Mucosa of rectum (tissue), 2 donors: ENCODE measurements at regions not wholly inside any gene's neighbourhood (a gene's known extent, or its start where the extent isn't known, plus 50 kb on each side); places are given as distances from the start of the nearest gene placed in this dataset.

ENCODE experiments used
- H3K27ac ChIP-seq, 2 donors: one replicate each; pipeline ENCODE4 v1.7.0; 2013; ENCODE audit warnings: inconsistent platforms in 2 of 2, low read depth in 2 of 2, low read length in 2 of 2
- H3K27me3 ChIP-seq, 2 donors: one replicate each; pipeline ENCODE4 v1.7.0; 2013; ENCODE audit warnings: low read length in 2 of 2; ENCODE audit not compliant: control insufficient read depth in 2 of 2, insufficient read depth in 2 of 2
- H3K36me3 ChIP-seq, 2 donors: one replicate each; pipeline ENCODE4 v1.7.0; 2013; ENCODE audit warnings: low read length in 2 of 2; ENCODE audit not compliant: control insufficient read depth in 2 of 2, insufficient read depth in 2 of 2
- H3K4me1 ChIP-seq, 2 donors: one replicate each; pipeline ENCODE4 v1.7.0; 2013; ENCODE audit warnings: low read length in 2 of 2, mild to moderate bottlenecking in 1 of 2; ENCODE audit not compliant: control insufficient read depth in 2 of 2, insufficient read depth in 2 of 2
- H3K4me3 ChIP-seq, 2 donors: one replicate each; pipeline ENCODE4 v1.7.0; 2013; ENCODE audit warnings: low read length in 2 of 2
- H3K9ac ChIP-seq, 2 donors: one replicate each; pipeline ENCODE4 v1.7.0; 2013; ENCODE audit warnings: low read length in 2 of 2, low read depth in 1 of 2, mild to moderate bottlenecking in 1 of 2
- H3K9me3 ChIP-seq, 2 donors: one replicate each; pipeline ENCODE4 v1.7.0; 2013; ENCODE audit warnings: low read length in 2 of 2; ENCODE audit not compliant: control insufficient read depth in 2 of 2
- donor health status: healthy.
- donor health status: Normal muscosa, but diverticular disease.

DNA sequence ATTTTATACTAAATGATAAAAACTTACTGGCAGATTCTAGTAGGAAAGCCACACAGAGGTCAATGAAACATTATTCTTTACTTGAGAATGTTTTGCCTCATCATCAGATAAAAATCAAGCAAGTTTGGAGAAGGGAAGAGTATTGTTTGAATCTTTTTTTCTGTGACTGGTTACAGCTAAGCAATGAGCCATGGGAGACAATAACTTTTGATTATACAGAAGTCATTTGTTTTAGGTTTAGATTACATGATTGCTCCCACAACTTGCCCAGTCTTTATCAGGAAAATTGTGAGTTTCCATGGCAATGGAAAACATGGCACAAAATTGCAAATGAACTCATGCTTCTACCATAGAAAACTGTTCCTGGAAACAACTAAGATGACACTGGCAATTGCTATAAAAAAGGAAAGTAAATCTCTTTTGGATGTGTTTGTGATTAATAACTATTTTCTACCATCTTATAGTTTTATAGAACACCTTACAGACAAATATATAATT is 476.8 kb downstream of the MBD2 start:
- H3K4me3 ChIP-seq, result no peak overlapping the region
- H3K4me1 ChIP-seq, result peaks cover 0 to 2% of the 10 kb centered on the region in 2 donors
- H3K27ac ChIP-seq, result no peak overlapping the region
- H3K27me3 ChIP-seq, result no peaks in the 10 kb centered on the region
- H3K36me3 ChIP-seq, result no peaks in the 10 kb centered on the region
- no peaks in the 10 kb centered on the region for H3K9me3 ChIP-seq
- H3K9ac ChIP-seq, result no peak overlapping the region

DNA sequence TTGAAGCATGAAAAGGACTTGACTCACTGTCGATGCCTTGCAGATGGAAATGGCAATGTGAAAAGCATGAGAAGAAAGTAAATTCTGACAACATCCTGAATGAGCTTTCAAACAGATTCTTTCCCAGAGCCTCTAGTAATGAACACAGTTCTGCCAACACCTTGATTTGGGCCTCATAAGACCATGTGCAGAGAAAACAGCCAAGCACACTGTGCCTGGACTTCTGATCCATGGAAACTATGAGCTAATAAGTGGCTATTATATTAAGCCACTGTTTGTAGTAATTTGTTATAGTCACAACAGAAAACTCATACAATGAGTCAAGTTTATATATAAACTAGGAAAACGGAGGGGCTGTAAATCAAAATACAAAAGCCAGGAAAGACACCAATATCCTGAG is 477.3 kb downstream of the MBD2 start:
- Histone ChIP-seq H3K27ac (no peak overlapping the region), H3K9me3 (no peaks in the 10 kb centered on the region), H3K27me3 (no peaks in the 10 kb centered on the region), H3K4me1 (peaks cover 0 to 2% of the 10 kb centered on the region in 2 donors), H3K36me3 (no peaks in the 10 kb centered on the region), H3K9ac (no peak overlapping the region), H3K4me3 (no peak overlapping the region)

DNA sequence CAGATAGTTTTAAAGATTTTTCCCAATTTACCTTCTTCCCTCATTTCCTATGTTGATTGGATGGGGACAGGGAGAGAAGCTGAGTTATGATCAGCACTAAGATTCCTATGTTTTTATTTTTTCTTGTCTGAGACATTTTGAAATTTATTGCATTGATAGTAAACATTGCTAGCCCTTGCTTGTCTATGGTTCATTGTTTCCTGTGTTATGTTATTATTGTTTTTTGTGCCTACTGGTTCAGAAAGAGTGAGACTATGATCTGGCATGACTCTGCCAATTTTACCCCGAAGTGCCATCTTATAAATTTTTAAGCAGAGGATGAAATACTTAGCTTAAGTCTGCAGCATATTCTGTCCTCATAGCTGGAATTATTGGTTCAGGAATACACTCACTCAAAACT is 478.5 kb downstream of the MBD2 start:
- Histone ChIP-seq H3K27ac (no peak overlapping the region), H3K4me3 (no peak overlapping the region), H3K9me3 (no peaks in the 10 kb centered on the region), H3K36me3 (no peaks in the 10 kb centered on the region), H3K27me3 (no peaks in the 10 kb centered on the region), H3K9ac (no peak overlapping the region), H3K4me1 (peaks cover 0 to 2% of the 10 kb centered on the region in 2 donors)

DNA sequence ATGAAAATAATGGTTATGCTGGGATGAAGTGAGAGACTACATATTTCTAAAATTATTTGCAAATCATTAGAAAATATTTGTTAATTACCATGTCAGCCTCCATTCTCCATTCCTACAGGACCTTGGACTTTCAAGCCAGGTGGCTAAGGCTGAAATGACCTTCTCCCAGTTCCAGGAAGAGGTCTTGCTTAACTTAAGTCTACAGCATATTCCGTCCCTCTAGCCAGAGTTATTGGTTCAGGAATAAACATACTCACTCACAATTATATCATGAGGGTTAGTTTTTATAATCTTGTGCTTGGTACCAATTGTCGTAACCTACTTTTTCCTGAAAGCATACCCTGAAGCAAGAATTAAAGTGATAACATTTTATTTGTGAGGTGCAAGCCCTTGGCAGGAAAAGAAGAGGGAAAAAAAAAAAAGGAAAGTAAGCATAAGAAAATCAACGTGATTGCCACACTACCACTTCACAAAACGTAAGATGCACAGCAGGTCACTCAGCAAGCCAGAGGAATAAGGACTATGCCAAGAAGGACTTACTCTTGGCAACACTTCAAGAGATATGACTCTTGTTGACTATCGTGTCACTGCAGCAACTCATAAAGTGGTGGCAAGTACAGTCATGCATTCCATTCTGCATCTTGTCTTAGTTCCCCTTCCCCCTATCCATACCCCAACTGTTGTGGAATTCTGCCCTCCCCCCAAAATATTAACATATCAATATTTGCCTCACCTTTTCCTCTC is 479.1 kb downstream of the MBD2 start:
- no peak overlapping the region for H3K9ac ChIP-seq
- no peaks in the 10 kb centered on the region for H3K27me3 ChIP-seq
- no peak overlapping the region for H3K4me3 ChIP-seq
- no peaks in the 10 kb centered on the region for H3K9me3 ChIP-seq
- no peaks in the 10 kb centered on the region for H3K36me3 ChIP-seq
- peaks cover 0 to 2% of the 10 kb centered on the region in 2 donors for H3K4me1 ChIP-seq
- no peak overlapping the region for H3K27ac ChIP-seq

DNA sequence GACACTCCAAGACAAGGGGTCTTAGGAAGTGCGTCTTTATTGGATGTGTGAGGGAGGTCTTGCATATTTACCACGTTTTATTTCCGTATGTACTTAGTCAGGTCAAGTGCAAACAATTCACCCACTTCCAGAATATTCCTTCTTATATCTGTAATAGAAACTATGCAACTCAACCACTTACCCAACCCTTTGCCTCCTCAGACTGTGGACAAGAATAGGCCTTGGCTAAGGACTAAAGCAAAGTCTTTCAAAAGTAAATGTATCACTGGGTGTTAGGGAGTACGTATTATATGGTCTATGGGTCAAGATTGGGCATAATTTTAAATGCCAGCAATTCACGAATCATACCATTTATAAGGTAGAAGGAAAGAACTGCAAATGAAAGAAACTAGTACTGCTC is 484.8 kb downstream of the MBD2 start:
- no peaks in the 10 kb centered on the region for H3K27me3 ChIP-seq
- no peaks in the 10 kb centered on the region for H3K4me1 ChIP-seq
- no peak overlapping the region for H3K4me3 ChIP-seq
- no peaks in the 10 kb centered on the region for H3K9me3 ChIP-seq
- no peak overlapping the region for H3K9ac ChIP-seq
- no peak overlapping the region for H3K27ac ChIP-seq
- no peaks in the 10 kb centered on the region for H3K36me3 ChIP-seq

DNA sequence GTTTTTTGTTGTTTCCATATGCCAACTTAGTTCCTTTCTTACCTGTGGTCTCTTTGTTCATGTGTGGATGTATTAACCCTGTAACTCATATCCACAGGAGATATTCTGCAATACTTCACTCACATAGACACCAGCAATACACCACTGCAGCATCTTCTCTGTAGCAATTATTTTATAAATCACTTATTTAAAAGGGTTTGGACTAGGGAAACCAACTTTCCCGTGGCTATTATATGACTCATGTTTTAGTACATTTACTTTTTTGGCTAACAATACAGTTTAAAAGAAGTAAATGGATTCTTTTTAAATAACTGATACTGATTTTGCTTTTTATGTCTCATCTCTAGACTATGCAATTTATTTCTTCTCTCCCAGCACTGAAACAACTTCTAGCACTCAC is 488.9 kb downstream of the MBD2 start:
- H3K9me3 ChIP-seq, result no peaks in the 10 kb centered on the region
- H3K4me1 ChIP-seq, result no peaks in the 10 kb centered on the region
- no peaks in the 10 kb centered on the region for H3K27me3 ChIP-seq
- no peak overlapping the region for H3K27ac ChIP-seq
- H3K4me3 ChIP-seq, result no peak overlapping the region
- H3K36me3 ChIP-seq, result no peaks in the 10 kb centered on the region
- no peak overlapping the region for H3K9ac ChIP-seq

DNA sequence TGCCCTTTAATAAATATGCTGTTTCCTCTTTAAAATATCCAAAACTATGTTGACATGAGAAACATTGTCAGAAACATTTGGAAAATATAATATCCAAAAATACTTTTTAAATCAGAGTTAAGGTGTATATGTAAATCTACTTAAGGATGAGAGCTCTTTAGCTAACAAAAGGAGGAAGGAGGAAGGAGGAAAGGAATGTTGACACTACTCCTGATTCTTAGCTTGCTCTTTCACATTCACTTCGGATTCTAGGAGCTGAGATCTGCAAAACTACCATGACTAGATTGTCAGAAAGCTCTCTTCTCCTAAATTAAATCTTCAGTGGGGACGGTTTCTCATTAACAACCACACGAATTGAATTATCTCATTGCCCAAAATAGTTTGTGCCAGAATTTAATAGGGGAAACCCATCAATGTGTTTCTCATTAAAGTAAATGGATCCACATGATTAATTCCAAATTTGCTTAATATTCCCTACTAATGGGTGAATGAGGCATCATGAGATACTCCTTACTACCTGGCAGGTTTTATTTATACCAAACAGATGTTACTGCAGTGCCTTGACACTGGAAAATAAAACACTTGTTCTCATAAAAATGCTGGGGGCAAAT is 509.1 kb downstream of the MBD2 start:
- Histone ChIP-seq H3K36me3 (no peaks in the 10 kb centered on the region), H3K27me3 (no peaks in the 10 kb centered on the region), H3K9me3 (no peaks in the 10 kb centered on the region), H3K4me3 (no peak overlapping the region), H3K27ac (no peak overlapping the region), H3K4me1 (no peaks in the 10 kb centered on the region), H3K9ac (no peak overlapping the region)

DNA sequence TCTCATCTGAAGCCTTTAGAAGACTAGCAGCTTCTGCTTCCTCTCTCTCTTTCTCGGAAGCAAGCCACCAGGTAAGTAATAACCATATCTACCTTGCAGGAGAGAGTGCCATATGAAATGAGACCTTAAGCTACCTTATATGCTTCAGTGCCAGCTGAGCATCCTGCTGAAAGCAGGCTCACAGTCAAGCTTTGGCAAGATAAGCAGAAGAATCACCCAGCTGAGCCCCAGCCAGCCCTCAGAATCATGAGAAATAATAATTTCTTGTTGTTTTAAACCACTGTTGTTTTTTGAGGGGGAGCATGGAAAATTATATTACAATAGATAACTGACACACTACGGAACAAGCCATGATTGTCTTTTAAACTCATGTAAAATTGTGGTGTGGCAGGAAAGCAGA is 514.4 kb downstream of the MBD2 start:
- Histone ChIP-seq H3K27me3 (no peaks in the 10 kb centered on the region), H3K9ac (no peak overlapping the region), H3K4me3 (no peak overlapping the region), H3K27ac (no peak overlapping the region), H3K4me1 (no peaks in the 10 kb centered on the region), H3K9me3 (no peaks in the 10 kb centered on the region), H3K36me3 (no peaks in the 10 kb centered on the region)

DNA sequence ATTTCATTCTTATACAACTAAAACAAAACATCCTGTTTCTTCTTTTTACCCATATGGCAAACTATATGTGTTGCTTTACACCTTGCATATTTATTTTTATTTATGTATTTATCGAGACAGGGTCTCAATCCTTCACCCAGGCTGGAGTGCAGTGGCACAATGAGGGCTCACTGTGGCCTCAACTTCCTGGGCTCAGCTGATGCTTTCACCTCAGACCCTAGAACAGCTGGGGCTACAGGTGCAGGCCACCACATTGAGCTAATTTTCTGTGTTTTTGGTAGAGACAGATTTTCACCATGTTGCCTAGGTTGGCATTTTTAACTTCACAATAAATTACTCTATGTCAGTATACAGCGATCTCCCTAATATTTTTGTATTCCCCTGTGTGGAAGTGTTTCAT is 522.0 kb downstream of the MBD2 start:
- H3K27me3 ChIP-seq, result no peaks in the 10 kb centered on the region
- no peaks in the 10 kb centered on the region for H3K36me3 ChIP-seq
- H3K9ac ChIP-seq, result no peak overlapping the region
- H3K9me3 ChIP-seq, result no peaks in the 10 kb centered on the region
- H3K4me1 ChIP-seq, result no peaks in the 10 kb centered on the region
- H3K27ac ChIP-seq, result no peak overlapping the region
- H3K4me3 ChIP-seq, result no peak overlapping the region

DNA sequence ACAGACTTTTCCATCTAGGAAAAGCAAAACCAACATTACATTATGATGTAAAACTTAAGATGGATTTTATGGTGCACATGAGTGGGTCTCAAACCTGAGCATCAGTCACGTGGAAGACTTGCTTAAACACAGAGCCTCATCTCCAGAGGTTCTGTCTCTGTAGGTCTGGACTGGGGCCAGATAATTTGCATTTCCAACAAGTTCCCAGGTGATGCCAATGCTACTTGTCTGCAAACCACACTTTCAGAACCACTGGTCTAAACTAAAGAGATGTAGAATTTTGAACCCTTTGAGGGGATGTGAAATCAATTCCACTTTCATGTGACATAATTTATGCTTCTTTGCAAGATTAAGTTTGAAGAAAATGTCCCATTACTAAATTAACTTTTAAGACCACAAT is 522.8 kb downstream of the MBD2 start:
- H3K9me3 ChIP-seq, result no peaks in the 10 kb centered on the region
- no peaks in the 10 kb centered on the region for H3K27me3 ChIP-seq
- no peak overlapping the region for H3K27ac ChIP-seq
- H3K36me3 ChIP-seq, result no peaks in the 10 kb centered on the region
- no peaks in the 10 kb centered on the region for H3K4me1 ChIP-seq
- no peak overlapping the region for H3K4me3 ChIP-seq
- no peak overlapping the region for H3K9ac ChIP-seq
